Fibroblast of pulmonary artery (primary cell): ENCODE measurements at regions not wholly inside any gene's neighbourhood (a gene's known extent, or its start where the extent isn't known, plus 50 kb on each side); places are given as distances from the start of the nearest gene placed in this dataset.

Experiments used
- DNase-seq: peaks from one replicate; pipeline ENCODE4 v3.0.0-alpha.2; 2010; ENCODE audit warnings: low read depth
- H3K4me3 ChIP-seq: replicated peaks from 2 replicates; pipeline ENCODE4 v1.5.1; 2011; ENCODE audit warnings: low read depth, mild to moderate bottlenecking, control low read depth, low read length, moderate library complexity
- CTCF ChIP-seq: IDR thresholded peaks from 2 replicates; pipeline ENCODE4 v1.5.1; 2011; ENCODE audit warnings: mild to moderate bottlenecking, control low read depth, low read length, inconsistent platforms; ENCODE audit errors: missing control alignments

GRCh38 chr21:33169359-33169758 is 60.4 kb upstream of the IFNAR2 start:
- no peak for DNase-seq
- no peak for TF ChIP-seq CTCF

GRCh38 chr21:33171616-33172169 is 58.0 kb upstream of the IFNAR2 start:
- no peak for DNase-seq
- H3K4me3 ChIP-seq = no peak overlapping the region
- no peak for TF ChIP-seq CTCF

More at GRCh38 chr21:33169359-33169758, 60.4 kb upstream of the IFNAR2 start:
- H3K4me3 ChIP-seq = no peak overlapping the region

GRCh38 chr21:33174756-33175155 is 55.0 kb upstream of the IFNAR2 start:
- TF ChIP-seq CTCF = no peak
- no peak overlapping the region for H3K4me3 ChIP-seq
- no peak for DNase-seq
